ENCODE measurements at regions not wholly inside any gene's neighbourhood (a gene's known extent, or its start where the extent isn't known, plus 50 kb on each side); places are given as distances from the start of the nearest gene placed in this dataset.

DNA sequence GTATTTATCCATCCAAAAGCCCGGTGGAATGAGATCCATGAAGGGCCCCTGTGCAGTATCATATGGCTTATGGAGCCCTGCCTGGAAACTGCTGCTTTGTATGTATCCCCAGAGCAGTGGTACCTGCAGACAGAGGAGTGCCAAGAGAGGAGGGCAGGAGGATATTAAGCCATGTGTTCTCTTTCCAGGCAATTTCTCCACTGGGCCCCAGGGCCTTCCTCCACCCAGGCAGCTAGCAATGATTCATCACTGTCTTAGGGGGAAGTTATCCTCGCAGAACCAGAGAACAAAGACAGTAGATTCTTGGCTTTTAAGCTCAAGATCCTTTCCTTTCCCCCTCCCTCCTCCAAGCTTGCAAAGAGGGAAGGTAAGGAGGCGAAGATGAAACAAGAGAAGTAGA lies 98.1 kb downstream of the LRRC30 start:
- TF ChIP-seq, protein P1, sequence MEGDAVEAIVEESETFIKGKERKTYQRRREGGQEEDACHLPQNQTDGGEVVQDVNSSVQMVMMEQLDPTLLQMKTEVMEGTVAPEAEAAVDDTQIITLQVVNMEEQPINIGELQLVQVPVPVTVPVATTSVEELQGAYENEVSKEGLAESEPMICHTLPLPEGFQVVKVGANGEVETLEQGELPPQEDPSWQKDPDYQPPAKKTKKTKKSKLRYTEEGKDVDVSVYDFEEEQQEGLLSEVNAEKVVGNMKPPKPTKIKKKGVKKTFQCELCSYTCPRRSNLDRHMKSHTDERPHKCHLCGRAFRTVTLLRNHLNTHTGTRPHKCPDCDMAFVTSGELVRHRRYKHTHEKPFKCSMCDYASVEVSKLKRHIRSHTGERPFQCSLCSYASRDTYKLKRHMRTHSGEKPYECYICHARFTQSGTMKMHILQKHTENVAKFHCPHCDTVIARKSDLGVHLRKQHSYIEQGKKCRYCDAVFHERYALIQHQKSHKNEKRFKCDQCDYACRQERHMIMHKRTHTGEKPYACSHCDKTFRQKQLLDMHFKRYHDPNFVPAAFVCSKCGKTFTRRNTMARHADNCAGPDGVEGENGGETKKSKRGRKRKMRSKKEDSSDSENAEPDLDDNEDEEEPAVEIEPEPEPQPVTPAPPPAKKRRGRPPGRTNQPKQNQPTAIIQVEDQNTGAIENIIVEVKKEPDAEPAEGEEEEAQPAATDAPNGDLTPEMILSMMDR (IDR thresholded peaks at IDR 0.05; ENCODE audit: poor library complexity), result no peak
- TF ChIP-seq EZH2 (IDR thresholded peaks at IDR 0.05; ENCODE audit: borderline replicate concordance), result no peak

Data from hepatocyte (in vitro differentiated cells).